Mesendoderm (in vitro differentiated cells): ENCODE measurements at regions not wholly inside any gene's neighbourhood (a gene's known extent, or its start where the extent isn't known, plus 50 kb on each side); places are given as distances from the start of the nearest gene placed in this dataset.

ENCODE experiments used
- DNase-seq: peaks from one replicate; pipeline ENCODE4 v3.0.0; 2013
- H2AK5ac ChIP-seq: 2 replicates; pipeline ENCODE4 v1.6.1; 2013; ENCODE audit warnings: low read length, inconsistent platforms
- H2BK120ac ChIP-seq: 2 replicates; pipeline ENCODE4 v1.6.1; 2013; ENCODE audit warnings: low read depth, mild to moderate bottlenecking, low read length, moderate library complexity, mixed read lengths
- H2BK15ac ChIP-seq: replicated peaks from 2 replicates; pipeline ENCODE4 v1.6.1; 2013; ENCODE audit warnings: low read depth, mild to moderate bottlenecking, moderate library complexity
- H2BK5ac ChIP-seq: 2 replicates; pipeline ENCODE4 v1.6.1; 2013; ENCODE audit warnings: low read length, inconsistent platforms
- H3K18ac ChIP-seq: 2 replicates; pipeline ENCODE4 v1.6.1; 2013; ENCODE audit warnings: mild to moderate bottlenecking, low read length, mixed read lengths
- H3K23ac ChIP-seq: one replicate; pipeline ENCODE4 v1.6.1; 2013; ENCODE audit warnings: low read length
- H3K27ac ChIP-seq: 2 replicates; pipeline ENCODE4 v1.5.1; 2013; ENCODE audit warnings: low read depth, mild to moderate bottlenecking, inconsistent platforms, low read length, moderate library complexity
- H3K27me3 ChIP-seq: 2 replicates; pipeline ENCODE4 v1.6.1; 2013; ENCODE audit warnings: low read length, control low read depth, mild to moderate bottlenecking, inconsistent platforms; ENCODE audit not compliant: insufficient read depth, poor library complexity
- H3K36me3 ChIP-seq: 2 replicates; pipeline ENCODE4 v1.6.1; 2013; ENCODE audit warnings: low read length, inconsistent platforms; ENCODE audit not compliant: control insufficient read depth, insufficient read depth
- H3K4ac ChIP-seq: one replicate; pipeline ENCODE4 v1.6.1; 2013; ENCODE audit warnings: low read depth, mild to moderate bottlenecking, low read length, moderate library complexity
- H3K4me1 ChIP-seq: 2 replicates; pipeline ENCODE4 v1.6.1; 2013; ENCODE audit warnings: low read depth, low read length, inconsistent platforms; ENCODE audit not compliant: control insufficient read depth
- H3K4me2 ChIP-seq: 2 replicates; pipeline ENCODE4 v1.6.1; 2013; ENCODE audit warnings: low read length
- H3K4me3 ChIP-seq: 2 replicates; pipeline ENCODE4 v1.5.1; 2013; ENCODE audit warnings: mild to moderate bottlenecking, low read length
- H3K56ac ChIP-seq: one replicate; pipeline ENCODE4 v1.6.1; 2013; ENCODE audit warnings: low read length
- H3K79me1 ChIP-seq: 2 replicates; pipeline ENCODE4 v1.6.1; 2013; ENCODE audit warnings: low read length, inconsistent platforms
- H3K79me2 ChIP-seq: 2 replicates; pipeline ENCODE4 v1.6.1; 2013; ENCODE audit warnings: mild to moderate bottlenecking, low read length; ENCODE audit not compliant: control insufficient read depth, insufficient read depth
- H3K9ac ChIP-seq: 2 replicates; pipeline ENCODE4 v1.6.1; 2013; ENCODE audit warnings: low read length, inconsistent platforms
- H4K5ac ChIP-seq: one replicate; pipeline ENCODE4 v1.6.1; 2013; ENCODE audit warnings: low read length
- H4K8ac ChIP-seq: one replicate; pipeline ENCODE4 v1.6.1; 2013; ENCODE audit warnings: low read depth, mild to moderate bottlenecking, control low read depth, low read length, moderate library complexity
- WGBS: extraction: QIAGEN DNeasy Blood & Tissue Kit; methylation state at CpG from one replicate; pipeline ENCODE4 v1.1.7; 2013; ENCODE audit warnings: low lambda C conversion rate, missing lambda C conversion rate; ENCODE audit not compliant: insufficient coverage; ENCODE audit errors: extremely low coverage; 5-methylcytosine and 5-hydroxymethylcytosine counted together

DNA sequence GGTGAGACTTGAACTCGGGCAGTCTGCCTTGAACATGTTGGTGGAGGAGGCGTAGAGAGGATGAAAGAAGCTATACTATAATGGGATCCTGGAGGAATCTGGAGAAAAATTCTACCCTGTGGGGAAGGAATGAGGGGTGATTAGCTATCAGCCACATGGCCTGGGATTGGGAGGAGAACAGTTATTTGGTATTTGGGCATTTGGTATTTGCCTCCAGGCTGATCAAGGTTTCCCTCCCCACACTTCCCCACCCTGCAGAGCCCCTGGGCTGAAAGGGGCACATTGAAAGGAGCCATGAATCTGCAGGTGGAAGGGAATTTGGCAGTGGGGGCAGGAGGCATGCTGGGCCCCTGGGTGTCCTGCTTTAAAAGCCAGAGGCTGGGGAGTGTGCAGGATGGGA is 235.3 kb downstream of the INHBA start:
- H3K23ac ChIP-seq, result no peak overlapping the region
- WGBS, result no CpG with 5 or more reads among the region's 2 CpGs
- H3K36me3 ChIP-seq, result no peaks in the 10 kb centered on the region
- no peaks in the 10 kb centered on the region for H3K27me3 ChIP-seq
- no peak overlapping the region for H3K4me3 ChIP-seq
- H3K18ac ChIP-seq, result no peak overlapping the region
- no peak overlapping the region for H4K8ac ChIP-seq
- no peak overlapping the region for H3K9ac ChIP-seq
- no peak overlapping the region for H2BK5ac ChIP-seq
- no peak overlapping the region for H3K27ac ChIP-seq
- H3K4me2 ChIP-seq, result no peak overlapping the region
- H3K79me1 ChIP-seq, result no peaks in the 10 kb centered on the region
- H2BK120ac ChIP-seq, result no peak overlapping the region
- DNase-seq, result peak; percentile 72
- no peaks in the 10 kb centered on the region for H3K4me1 ChIP-seq
- no peak overlapping the region for H2BK15ac ChIP-seq
- H3K4ac ChIP-seq, result no peak overlapping the region
- H3K79me2 ChIP-seq, result no peaks in the 10 kb centered on the region
- no peak overlapping the region for H3K56ac ChIP-seq
- H2AK5ac ChIP-seq, result no peak overlapping the region
- no peak overlapping the region for H4K5ac ChIP-seq

GRCh38 chr7:41466760-41467384 is 236.0 kb downstream of the INHBA start:
- Histone ChIP-seq H2AK5ac (no peak overlapping the region), H3K36me3 (no peaks in the 10 kb centered on the region), H3K27me3 (no peaks in the 10 kb centered on the region), H3K23ac (no peak overlapping the region), H3K4me1 (no peaks in the 10 kb centered on the region), H3K27ac (no peak overlapping the region), H2BK15ac (no peak overlapping the region), H3K79me2 (no peaks in the 10 kb centered on the region), H3K4ac (no peak overlapping the region), H3K9ac (no peak overlapping the region), H3K4me3 (no peak overlapping the region), H3K18ac (no peak overlapping the region), H2BK5ac (no peak overlapping the region), H4K8ac (no peak overlapping the region), H3K79me1 (no peaks in the 10 kb centered on the region), H2BK120ac (no peak overlapping the region), H4K5ac (no peak overlapping the region), H3K4me2 (no peak overlapping the region), H3K56ac (no peak overlapping the region)
- whole genome bisulfite sequencing, result no CpG with 5 or more reads among the region's 6 CpGs
- no peak for DNase-seq

GRCh38 chr7:41465571-41465970 is 237.3 kb downstream of the INHBA start:
- Histone ChIP-seq H3K4ac (no peak overlapping the region), H3K36me3 (no peaks in the 10 kb centered on the region), H3K79me1 (no peaks in the 10 kb centered on the region), H3K18ac (no peak overlapping the region), H2BK5ac (no peak overlapping the region), H4K8ac (no peak overlapping the region), H2AK5ac (no peak overlapping the region), H3K4me3 (no peak overlapping the region), H3K4me2 (no peak overlapping the region), H3K27me3 (no peaks in the 10 kb centered on the region), H3K4me1 (no peaks in the 10 kb centered on the region), H3K23ac (no peak overlapping the region), H3K56ac (no peak overlapping the region), H2BK120ac (no peak overlapping the region), H4K5ac (no peak overlapping the region), H3K27ac (no peak overlapping the region), H3K9ac (no peak overlapping the region), H2BK15ac (no peak overlapping the region), H3K79me2 (no peaks in the 10 kb centered on the region)
- no CpG with 5 or more reads among the region's 5 CpGs for WGBS
- no peak for DNase-seq

DNA sequence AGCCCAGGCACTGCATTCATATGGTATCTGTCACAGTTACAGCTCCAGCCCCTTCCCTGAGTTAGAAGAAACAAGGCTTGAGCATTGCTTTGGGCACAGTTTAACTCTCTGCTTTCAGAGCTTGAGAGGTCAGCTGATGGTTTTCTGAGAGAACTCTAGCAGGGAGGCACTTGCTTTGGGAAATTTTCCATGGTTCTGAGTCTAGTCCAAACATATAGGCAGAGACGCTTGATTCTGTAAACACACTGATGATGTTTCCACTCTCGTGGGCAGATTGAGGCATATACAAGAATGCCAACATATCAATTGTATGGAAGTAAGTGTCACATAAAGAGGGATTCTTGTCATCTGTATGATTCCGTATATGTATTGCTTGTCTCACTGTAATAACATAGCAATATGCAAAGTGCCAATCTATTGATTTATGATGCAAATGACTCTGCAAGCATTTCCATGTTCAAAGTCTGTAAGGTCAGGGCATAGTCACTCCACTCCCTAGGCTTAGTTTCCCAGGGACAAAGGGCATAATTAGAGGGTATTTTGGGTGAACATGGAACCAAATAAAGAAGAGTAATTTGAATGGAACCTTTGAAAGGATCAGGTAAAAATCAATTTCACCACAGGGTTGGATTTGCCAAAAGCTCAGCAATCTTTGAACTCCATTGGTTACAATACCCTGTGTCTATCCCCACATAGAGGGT is 239.0 kb downstream of the INHBA start:
- WGBS, result no CpG with 5 or more reads among the region's 3 CpGs
- no peak overlapping the region for H3K18ac ChIP-seq
- H2AK5ac ChIP-seq, result no peak overlapping the region

GRCh38 chr7:41459623-41460261 is 243.1 kb downstream of the INHBA start:
- no peak overlapping the region for H2BK15ac ChIP-seq
- H3K4me1 ChIP-seq, result no peaks in the 10 kb centered on the region
- H3K36me3 ChIP-seq, result no peaks in the 10 kb centered on the region
- no peak overlapping the region for H3K56ac ChIP-seq
- no peak overlapping the region for H3K23ac ChIP-seq
- no peak for DNase-seq
- H3K79me2 ChIP-seq, result no peaks in the 10 kb centered on the region
- no peak overlapping the region for H2BK5ac ChIP-seq
- no peak overlapping the region for H3K18ac ChIP-seq
- no peak overlapping the region for H3K9ac ChIP-seq
- no peak overlapping the region for H3K4me2 ChIP-seq
- no peaks in the 10 kb centered on the region for H3K27me3 ChIP-seq
- no peak overlapping the region for H2AK5ac ChIP-seq
- H4K8ac ChIP-seq, result no peak overlapping the region
- H2BK120ac ChIP-seq, result no peak overlapping the region
- H4K5ac ChIP-seq, result no peak overlapping the region
- WGBS, result no CpG with 5 or more reads among the region's 8 CpGs
- no peak overlapping the region for H3K4me3 ChIP-seq
- H3K27ac ChIP-seq, result no peak overlapping the region
- H3K79me1 ChIP-seq, result no peaks in the 10 kb centered on the region
- no peak overlapping the region for H3K4ac ChIP-seq

More for the DNA sequence above, 239.0 kb downstream of the INHBA start:
- Histone ChIP-seq H3K4ac (no peak overlapping the region), H2BK5ac (no peak overlapping the region), H4K5ac (no peak overlapping the region), H2BK120ac (no peak overlapping the region), H3K4me1 (no peaks in the 10 kb centered on the region), H3K4me2 (no peak overlapping the region), H3K79me2 (no peaks in the 10 kb centered on the region), H3K27ac (no peak overlapping the region), H3K27me3 (no peaks in the 10 kb centered on the region), H3K36me3 (no peaks in the 10 kb centered on the region), H3K9ac (no peak overlapping the region), H3K23ac (no peak overlapping the region), H4K8ac (no peak overlapping the region), H2BK15ac (no peak overlapping the region), H3K79me1 (no peaks in the 10 kb centered on the region), H3K56ac (no peak overlapping the region), H3K4me3 (no peak overlapping the region)
- no peak for DNase-seq
